ENCODE measurements at regions not wholly inside any gene's neighbourhood (a gene's known extent, or its start where the extent isn't known, plus 50 kb on each side); places are given as distances from the start of the nearest gene placed in this dataset.

DNA sequence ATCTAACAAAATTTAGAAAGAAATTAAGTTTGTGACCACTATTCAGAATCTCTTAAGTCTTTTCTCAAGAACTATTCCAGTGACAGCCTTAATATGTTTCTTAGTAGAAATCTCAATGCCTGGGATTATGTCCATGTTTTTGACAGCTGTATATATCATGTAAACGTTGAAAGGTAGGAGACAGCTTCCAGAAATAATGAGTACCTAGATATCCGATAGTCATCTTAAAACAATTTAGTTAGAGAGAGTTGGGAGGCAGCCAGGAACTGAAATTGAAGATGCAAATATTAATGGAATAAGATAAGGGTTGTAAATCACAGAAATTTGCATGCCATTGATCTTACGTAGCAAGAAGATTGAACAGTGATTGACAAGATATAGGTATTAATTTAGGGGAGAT is 955.2 kb downstream of the JRKL start:
- Mint-ChIP-seq H3K36me3 (ENCODE audit: low read depth) (no peaks in the 10 kb centered on the region), H3K9me3 (peaks cover 6% of the 10 kb centered on the region), H3K4me3 (no peak overlapping the region), H3K4me1 (ENCODE audit: low read depth) (no peaks in the 10 kb centered on the region), H3K27ac (no peak overlapping the region), H3K27me3 (no peaks in the 10 kb centered on the region)
- POLR2A ChIA-PET, result no interaction called here
- ATAC-seq (no peak), DNase-seq (no peak)
- intact Hi-C loops (cut with micrococcal nuclease), result no loop called here
- no peak for TF ChIP-seq CTCF (IDR thresholded peaks at IDR 0.05)
- CTCF ChIA-PET, result no interaction called here

- Mint-ChIP-seq H3K4me1 (ENCODE audit: low read depth) (no peaks in the 10 kb centered on the region), H3K4me3 (no peak overlapping the region), H3K36me3 (ENCODE audit: low read depth) (no peaks in the 10 kb centered on the region), H3K27ac (no peak overlapping the region), H3K27me3 (no peaks in the 10 kb centered on the region), H3K9me3 (peaks cover 8% of the 10 kb centered on the region)
- ChIA-PET CTCF (no interaction called here), POLR2A (no interaction called here)
- intact Hi-C loops (cut with micrococcal nuclease), result no loop called here
- ATAC-seq (no peak), DNase-seq (no peak)
- TF ChIP-seq CTCF (IDR thresholded peaks at IDR 0.05), result no peak
Observed at GRCh38 chr11:97349201-97349600, 959.4 kb downstream of the JRKL start.

- no peak for TF ChIP-seq CTCF (IDR thresholded peaks at IDR 0.05)
- H3K27me3 Mint-ChIP-seq, result no peaks in the 10 kb centered on the region
- no peak overlapping the region for H3K27ac Mint-ChIP-seq
- DNase-seq, result no peak
- H3K9me3 Mint-ChIP-seq, result peaks cover 8% of the 10 kb centered on the region
- no peaks in the 10 kb centered on the region for H3K36me3 Mint-ChIP-seq (ENCODE audit: low read depth)
- ChIA-PET CTCF (no interaction called here), POLR2A (no interaction called here)
- no peak overlapping the region for H3K4me3 Mint-ChIP-seq
- ATAC-seq, result no peak
- intact Hi-C loops (cut with micrococcal nuclease), result no loop called here
- no peaks in the 10 kb centered on the region for H3K4me1 Mint-ChIP-seq (ENCODE audit: low read depth)
Observed at GRCh38 chr11:97351939-97352338, 962.1 kb downstream of the JRKL start.

GRCh38 chr11:97354026-97354425 is 964.2 kb downstream of the JRKL start:
- H3K4me1 Mint-ChIP-seq (ENCODE audit: low read depth), result no peaks in the 10 kb centered on the region
- H3K27ac Mint-ChIP-seq, result no peak overlapping the region
- DNase-seq (no peak), ATAC-seq (no peak)
- ChIA-PET POLR2A (no interaction called here), CTCF (no interaction called here)
- H3K9me3 Mint-ChIP-seq, result peaks cover 6% of the 10 kb centered on the region
- no peak for TF ChIP-seq CTCF (IDR thresholded peaks at IDR 0.05)
- no peak overlapping the region for H3K4me3 Mint-ChIP-seq
- H3K27me3 Mint-ChIP-seq, result no peaks in the 10 kb centered on the region
- no peaks in the 10 kb centered on the region for H3K36me3 Mint-ChIP-seq (ENCODE audit: low read depth)
- intact Hi-C loops (cut with micrococcal nuclease), result no loop called here

GRCh38 chr11:97354576-97354975 is 964.8 kb downstream of the JRKL start:
- intact Hi-C loops (cut with micrococcal nuclease), result no loop called here
- no peaks in the 10 kb centered on the region for H3K4me1 Mint-ChIP-seq (ENCODE audit: low read depth)

More at GRCh38 chr11:97354576-97354975, 964.8 kb downstream of the JRKL start:
- DNase-seq, result no peak
- POLR2A ChIA-PET, result no interaction called here
- Mint-ChIP-seq H3K27ac (no peak overlapping the region), H3K4me3 (no peak overlapping the region), H3K9me3 (peaks cover 6% of the 10 kb centered on the region), H3K36me3 (ENCODE audit: low read depth) (no peaks in the 10 kb centered on the region), H3K27me3 (no peaks in the 10 kb centered on the region)
- no peak for ATAC-seq
- CTCF ChIA-PET, result no interaction called here
- TF ChIP-seq CTCF (IDR thresholded peaks at IDR 0.05), result no peak
